Upper lobe of left lung (tissue), 4 donors: ENCODE measurements at regions not wholly inside any gene's neighbourhood (a gene's known extent, or its start where the extent isn't known, plus 50 kb on each side); places are given as distances from the start of the nearest gene placed in this dataset.

Experiments used
- EP300 ChIP-seq, 4 donors: sonication (generic); formaldehyde crosslinking; IDR thresholded peaks; one replicate each; pipeline ENCODE4 v1.5.1; 2017; ENCODE audit warnings: antibody characterized with exemption in 4 of 4, control low read depth in 2 of 4
- TF ChIP-seq, protein P1 (sequence below), 6 experiments: fragments of 450-650 bp in 4 of 6; fragments of 200-600 bp in 2 of 6; sonication (generic) in 2 of 6; IDR thresholded peaks; one replicate each; pipeline ENCODE4 v1.5.1; 2016 to 2019; ENCODE audit warnings: antibody characterized with exemption in 6 of 6

DNA sequence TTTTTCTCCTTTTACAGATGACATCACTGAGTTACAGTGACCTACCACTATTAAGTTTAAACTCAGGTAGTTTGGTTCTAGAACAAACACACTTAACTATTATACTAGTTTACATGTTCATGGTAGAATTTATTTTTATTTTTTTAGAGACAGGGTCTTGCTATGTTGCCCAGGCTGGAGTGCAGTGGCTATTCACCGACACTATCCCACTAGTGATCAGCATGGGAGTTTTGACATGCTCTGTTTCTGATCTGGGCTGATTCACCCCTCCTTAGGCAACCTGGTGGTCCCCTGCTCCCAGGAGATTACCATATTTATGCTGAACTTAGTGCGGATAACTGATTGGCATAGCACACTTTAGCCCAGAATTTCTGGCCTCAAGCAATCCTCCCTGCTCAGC lies 66.4 kb upstream of the LTA4H start:
- TF ChIP-seq, protein P1, sequence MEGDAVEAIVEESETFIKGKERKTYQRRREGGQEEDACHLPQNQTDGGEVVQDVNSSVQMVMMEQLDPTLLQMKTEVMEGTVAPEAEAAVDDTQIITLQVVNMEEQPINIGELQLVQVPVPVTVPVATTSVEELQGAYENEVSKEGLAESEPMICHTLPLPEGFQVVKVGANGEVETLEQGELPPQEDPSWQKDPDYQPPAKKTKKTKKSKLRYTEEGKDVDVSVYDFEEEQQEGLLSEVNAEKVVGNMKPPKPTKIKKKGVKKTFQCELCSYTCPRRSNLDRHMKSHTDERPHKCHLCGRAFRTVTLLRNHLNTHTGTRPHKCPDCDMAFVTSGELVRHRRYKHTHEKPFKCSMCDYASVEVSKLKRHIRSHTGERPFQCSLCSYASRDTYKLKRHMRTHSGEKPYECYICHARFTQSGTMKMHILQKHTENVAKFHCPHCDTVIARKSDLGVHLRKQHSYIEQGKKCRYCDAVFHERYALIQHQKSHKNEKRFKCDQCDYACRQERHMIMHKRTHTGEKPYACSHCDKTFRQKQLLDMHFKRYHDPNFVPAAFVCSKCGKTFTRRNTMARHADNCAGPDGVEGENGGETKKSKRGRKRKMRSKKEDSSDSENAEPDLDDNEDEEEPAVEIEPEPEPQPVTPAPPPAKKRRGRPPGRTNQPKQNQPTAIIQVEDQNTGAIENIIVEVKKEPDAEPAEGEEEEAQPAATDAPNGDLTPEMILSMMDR (IDR thresholded peaks at IDR 0.05), result no peak
- no peak for TF ChIP-seq EP300 (IDR thresholded peaks at IDR 0.05)
